Transverse colon (tissue), 3 donors: ENCODE measurements at regions not wholly inside any gene's neighbourhood (a gene's known extent, or its start where the extent isn't known, plus 50 kb on each side); places are given as distances from the start of the nearest gene placed in this dataset.
"Not testable (repeated sequence)": the region's sequence is repeated elsewhere in the genome, so short reads cannot be mapped to it uniquely, and the experiment has no call there.

Experiments
- EP300 ChIP-seq: sonication (generic); formaldehyde crosslinking; IDR thresholded peaks from one replicate; pipeline ENCODE4 v1.6.1; 2017; ENCODE audit warnings: antibody characterized with exemption, low read depth
- POLR2A ChIP-seq: fragments of 450-650 bp; IDR thresholded peaks from one replicate; pipeline ENCODE4 v1.6.1; 2016; ENCODE audit warnings: antibody characterized with exemption, mild to moderate bottlenecking, moderate library complexity
- POLR2AphosphoS5 ChIP-seq, 3 donors: sonication (generic); formaldehyde crosslinking; IDR thresholded peaks; one replicate each; pipeline ENCODE4 v1.6.1; 2016; ENCODE audit warnings: antibody characterized with exemption in 3 of 3

GRCh38 chr15:44817797-44818196, 81.5 kb downstream of the TRIM69 start:
- not testable (repeated sequence) for TF ChIP-seq POLR2A; EP300; POLR2AphosphoS5 (IDR thresholded peaks at IDR 0.05)
